SK-N-SH treated with all-trans-retinoic acid at 6 μM for 48 hours (cell line): ENCODE measurements at regions not wholly inside any gene's neighbourhood (a gene's known extent, or its start where the extent isn't known, plus 50 kb on each side); places are given as distances from the start of the nearest gene placed in this dataset.

Experiments used
- ARNTL ChIP-seq: fragments of 450-650 bp; formaldehyde crosslinking; IDR thresholded peaks from 2 replicates; pipeline ENCODE4 v1.5.0; 2020; ENCODE audit warnings: low read depth, mild to moderate bottlenecking, moderate library complexity, borderline replicate concordance
- CREB5 ChIP-seq: fragments of 250-450 bp; sonication (Bioruptor Pico); IDR thresholded peaks from 2 replicates; pipeline ENCODE4 v1.5.1; 2020; ENCODE audit warnings: low read depth, mild to moderate bottlenecking, moderate library complexity
- GLIS3 ChIP-seq: fragments of 250-450 bp; sonication (Bioruptor Pico); IDR thresholded peaks from 2 replicates; pipeline ENCODE4 v1.5.0; 2020; ENCODE audit warnings: mild to moderate bottlenecking, moderate library complexity
- ISL1 ChIP-seq: fragments of 250-450 bp; sonication (Bioruptor Pico); IDR thresholded peaks from 2 replicates; pipeline ENCODE4 v2.1.2; 2022; ENCODE audit warnings: mild to moderate bottlenecking, moderate library complexity
- OSR1 ChIP-seq: fragments of 250-450 bp; sonication (Bioruptor Pico); IDR thresholded peaks from 2 replicates; pipeline ENCODE4 v1.8.0; 2022; ENCODE audit warnings: moderate library complexity, mild to moderate bottlenecking, inconsistent platforms
- PATZ1 ChIP-seq: fragments of 250-450 bp; sonication (Bioruptor Pico); IDR thresholded peaks from 2 replicates; pipeline ENCODE4 v1.8.0; 2020; ENCODE audit warnings: mild to moderate bottlenecking, moderate library complexity, borderline replicate concordance
- RARB ChIP-seq: fragments of 250-450 bp; sonication (Bioruptor Pico); IDR thresholded peaks from 2 replicates; pipeline ENCODE4 v1.8.0; 2021; ENCODE audit warnings: mild to moderate bottlenecking, moderate library complexity
- TCF4 ChIP-seq: fragments of 250-450 bp; sonication (Bioruptor Pico); IDR thresholded peaks from 2 replicates; pipeline ENCODE4 v1.8.0; 2021; ENCODE audit warnings: mild to moderate bottlenecking, moderate library complexity, borderline replicate concordance
- ZFP3 ChIP-seq: fragments of 250-450 bp; sonication (Bioruptor Pico); IDR thresholded peaks from 2 replicates; pipeline ENCODE4 v1.5.0; 2020; ENCODE audit warnings: mild to moderate bottlenecking, moderate library complexity
- ZNF565 ChIP-seq: fragments of 450-650 bp; formaldehyde crosslinking; conservative IDR thresholded peaks from 2 replicates; pipeline ENCODE4 v1.5.0; 2020; ENCODE audit warnings: low read depth, mild to moderate bottlenecking, moderate library complexity

GRCh38 chrX:98338544-98338943, 1454.8 kb downstream of the RPA4 start:
- TF ChIP-seq PATZ1 (CRISPR knock-in tag) (no peak), TCF4 (CRISPR knock-in tag) (no peak), ZNF565 (CRISPR knock-in tag) (no peak), ISL1 (CRISPR knock-in tag) (no peak), RARB (CRISPR knock-in tag) (no peak), ARNTL (CRISPR knock-in tag) (no peak), OSR1 (CRISPR knock-in tag) (no peak), CREB5 (no peak), GLIS3 (no peak), ZFP3 (CRISPR knock-in tag) (no peak)
